HEK293 (cell line): ENCODE measurements at regions not wholly inside any gene's neighbourhood (a gene's known extent, or its start where the extent isn't known, plus 50 kb on each side); places are given as distances from the start of the nearest gene placed in this dataset.

Source experiments
- CTCF ChIA-PET: fragments of 350-600 bp; formaldehyde crosslinking; extraction: SDS; loops from one replicate; lab custom pipeline; 2021; ENCODE audit warnings: antibody characterized with exemption; lab: Yijun Ruan, JAX
- POLR2A ChIA-PET: fragments of 300-600 bp; formaldehyde crosslinking; extraction: SDS; loops from one replicate; lab custom pipeline; 2020; ENCODE audit warnings: antibody characterized with exemption, inconsistent platforms; lab: Yijun Ruan, JAX
- H3K27ac ChIP-seq: fragments of 200-500 bp; sonication (Bioruptor generic); 2 replicates; pipeline ENCODE4 v1.5.1; 2014; ENCODE audit warnings: low read depth, low read length, control low read depth, inconsistent platforms; ENCODE audit errors: extremely low read depth
- H3K36me3 ChIP-seq, 2 experiments: fragments of 200-500 bp in 1 of 2; sonication (Bioruptor generic) in 1 of 2; 1 replicate in 1 of 2; 2 replicates in 1 of 2; pipeline ENCODE4 v1.5.1; 2014 to 2017; ENCODE audit warnings: inconsistent platforms in 2 of 2, low read length in 2 of 2; ENCODE audit not compliant: control insufficient read depth in 2 of 2, insufficient read depth in 1 of 2
- H3K4me1 ChIP-seq: fragments of 200-500 bp; sonication (Bioruptor generic); 2 replicates; pipeline ENCODE4 v1.5.1; 2014; ENCODE audit warnings: mild to moderate bottlenecking, low read length, inconsistent platforms; ENCODE audit not compliant: control insufficient read depth, insufficient read depth
- H3K4me3 ChIP-seq: 2 replicates; pipeline ENCODE4 v1.5.1; 2011; ENCODE audit warnings: low read depth, mild to moderate bottlenecking, control low read depth, low read length, moderate library complexity
- H3K9me3 ChIP-seq: fragments of 200-500 bp; sonication (Bioruptor generic); 2 replicates; pipeline ENCODE4 v1.5.1; 2014; ENCODE audit warnings: low read depth, low read length, inconsistent platforms; ENCODE audit not compliant: control insufficient read depth, insufficient read depth
- ZBTB17 ChIP-seq: fragments of 450-650 bp; formaldehyde crosslinking; IDR thresholded peaks from 2 replicates; pipeline ENCODE4 v1.5.1; 2016; ENCODE audit warnings: missing biosample characterization, missing genetic modification characterization
- ZFP3 ChIP-seq: fragments of 450-650 bp; formaldehyde crosslinking; IDR thresholded peaks from 2 replicates; pipeline ENCODE4 v1.5.1; 2016; ENCODE audit warnings: low read depth, missing biosample characterization, missing genetic modification characterization
- ZNF140 ChIP-seq: fragments of 450-650 bp; formaldehyde crosslinking; IDR thresholded peaks from 2 replicates; pipeline ENCODE4 v1.5.1; 2016; ENCODE audit warnings: missing biosample characterization, missing genetic modification characterization
- ZNF274 ChIP-seq, 2 experiments: fragments of 200-500 bp in 1 of 2; fragments of 450-650 bp in 1 of 2; sonication (Bioruptor generic) in 1 of 2; formaldehyde crosslinking in 1 of 2; IDR thresholded peaks; 2 replicates each; pipeline versions ENCODE4 v1.5.1 to v1.6.1; 2014 to 2016; ENCODE audit warnings: borderline replicate concordance in 1 of 2, inconsistent platforms in 1 of 2, low read length in 1 of 2, missing biosample characterization in 1 of 2, missing genetic modification characterization in 1 of 2
- ZNF404 ChIP-seq: fragments of 450-650 bp; formaldehyde crosslinking; IDR thresholded peaks from 2 replicates; pipeline ENCODE4 v1.5.1; 2017; ENCODE audit warnings: missing biosample characterization, missing genetic modification characterization
- ZNF530 ChIP-seq: fragments of 450-650 bp; formaldehyde crosslinking; IDR thresholded peaks from 2 replicates; pipeline ENCODE4 v1.5.1; 2016; ENCODE audit warnings: low read depth, missing biosample characterization, missing genetic modification characterization
- ZNF585B ChIP-seq: fragments of 450-650 bp; formaldehyde crosslinking; IDR thresholded peaks from 2 replicates; pipeline ENCODE4 v1.5.1; 2016; ENCODE audit warnings: missing biosample characterization, missing genetic modification characterization
- TF ChIP-seq, protein P1 (sequence below): fragments of 450-650 bp; formaldehyde crosslinking; IDR thresholded peaks from 2 replicates; pipeline ENCODE4 v1.5.1; 2016; ENCODE audit warnings: missing biosample characterization, missing genetic modification characterization
- TF ChIP-seq, protein P2 (sequence below): fragments of 450-650 bp; formaldehyde crosslinking; IDR thresholded peaks from 2 replicates; pipeline ENCODE4 v1.5.1; 2017; ENCODE audit warnings: missing biosample characterization, missing genetic modification characterization
- TF ChIP-seq, protein P3 (sequence below): fragments of 450-650 bp; IDR thresholded peaks from 2 replicates; pipeline ENCODE4 v1.5.1; 2018; ENCODE audit warnings: missing biosample characterization, missing genetic modification characterization
- TF ChIP-seq, protein P4 (sequence below): fragments of 450-650 bp; formaldehyde crosslinking; conservative IDR thresholded peaks from 2 replicates; pipeline ENCODE4 v1.5.1; 2016; ENCODE audit warnings: low read depth, missing biosample characterization, missing genetic modification characterization
- TF ChIP-seq, protein P5 (sequence below): fragments of 450-650 bp; formaldehyde crosslinking; IDR thresholded peaks from 2 replicates; pipeline ENCODE4 v1.5.1; 2016; ENCODE audit warnings: missing biosample characterization, missing genetic modification characterization

DNA sequence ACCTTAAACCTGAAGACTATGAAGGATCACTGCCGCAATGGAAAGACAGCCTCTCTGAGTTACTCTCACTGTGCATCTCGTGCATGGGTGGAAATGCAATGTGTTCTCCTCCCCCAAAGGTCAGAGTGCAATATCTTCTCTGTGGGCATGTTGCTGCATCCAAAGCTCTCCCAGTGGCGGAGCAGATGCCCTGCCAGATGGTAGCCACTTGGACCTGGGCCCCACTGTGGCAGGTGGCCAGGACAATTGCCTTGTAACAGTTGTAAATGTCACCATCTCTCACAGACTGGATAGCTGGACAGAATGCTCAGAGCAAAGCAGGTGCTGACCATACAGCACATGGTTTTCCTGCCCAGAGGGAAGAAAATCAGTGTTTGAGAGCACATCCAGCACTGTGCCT is 542.0 kb downstream of the FAM181B start:
- H3K27ac ChIP-seq, result no peak overlapping the region
- TF ChIP-seq ZBTB17 (tag by site-specific recombination) (no peak), ZNF404 (tag by site-specific recombination) (no peak), ZNF140 (no peak), ZNF530 (tag by site-specific recombination) (no peak), ZFP3 (tag by site-specific recombination) (no peak), ZNF585B (tag by site-specific recombination) (no peak), ZNF274 (IDR thresholded peaks at IDR 0.05; ENCODE audit: low read length) (no peak), ZNF274 (tag by site-specific recombination; IDR thresholded peaks at IDR 0.05; ENCODE audit: borderline replicate concordance) (no peak)
- TF ChIP-seq, protein P1, sequence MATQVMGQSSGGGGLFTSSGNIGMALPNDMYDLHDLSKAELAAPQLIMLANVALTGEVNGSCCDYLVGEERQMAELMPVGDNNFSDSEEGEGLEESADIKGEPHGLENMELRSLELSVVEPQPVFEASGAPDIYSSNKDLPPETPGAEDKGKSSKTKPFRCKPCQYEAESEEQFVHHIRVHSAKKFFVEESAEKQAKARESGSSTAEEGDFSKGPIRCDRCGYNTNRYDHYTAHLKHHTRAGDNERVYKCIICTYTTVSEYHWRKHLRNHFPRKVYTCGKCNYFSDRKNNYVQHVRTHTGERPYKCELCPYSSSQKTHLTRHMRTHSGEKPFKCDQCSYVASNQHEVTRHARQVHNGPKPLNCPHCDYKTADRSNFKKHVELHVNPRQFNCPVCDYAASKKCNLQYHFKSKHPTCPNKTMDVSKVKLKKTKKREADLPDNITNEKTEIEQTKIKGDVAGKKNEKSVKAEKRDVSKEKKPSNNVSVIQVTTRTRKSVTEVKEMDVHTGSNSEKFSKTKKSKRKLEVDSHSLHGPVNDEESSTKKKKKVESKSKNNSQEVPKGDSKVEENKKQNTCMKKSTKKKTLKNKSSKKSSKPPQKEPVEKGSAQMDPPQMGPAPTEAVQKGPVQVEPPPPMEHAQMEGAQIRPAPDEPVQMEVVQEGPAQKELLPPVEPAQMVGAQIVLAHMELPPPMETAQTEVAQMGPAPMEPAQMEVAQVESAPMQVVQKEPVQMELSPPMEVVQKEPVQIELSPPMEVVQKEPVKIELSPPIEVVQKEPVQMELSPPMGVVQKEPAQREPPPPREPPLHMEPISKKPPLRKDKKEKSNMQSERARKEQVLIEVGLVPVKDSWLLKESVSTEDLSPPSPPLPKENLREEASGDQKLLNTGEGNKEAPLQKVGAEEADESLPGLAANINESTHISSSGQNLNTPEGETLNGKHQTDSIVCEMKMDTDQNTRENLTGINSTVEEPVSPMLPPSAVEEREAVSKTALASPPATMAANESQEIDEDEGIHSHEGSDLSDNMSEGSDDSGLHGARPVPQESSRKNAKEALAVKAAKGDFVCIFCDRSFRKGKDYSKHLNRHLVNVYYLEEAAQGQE (tag by site-specific recombination), result no peak
- TF ChIP-seq, protein P2, sequence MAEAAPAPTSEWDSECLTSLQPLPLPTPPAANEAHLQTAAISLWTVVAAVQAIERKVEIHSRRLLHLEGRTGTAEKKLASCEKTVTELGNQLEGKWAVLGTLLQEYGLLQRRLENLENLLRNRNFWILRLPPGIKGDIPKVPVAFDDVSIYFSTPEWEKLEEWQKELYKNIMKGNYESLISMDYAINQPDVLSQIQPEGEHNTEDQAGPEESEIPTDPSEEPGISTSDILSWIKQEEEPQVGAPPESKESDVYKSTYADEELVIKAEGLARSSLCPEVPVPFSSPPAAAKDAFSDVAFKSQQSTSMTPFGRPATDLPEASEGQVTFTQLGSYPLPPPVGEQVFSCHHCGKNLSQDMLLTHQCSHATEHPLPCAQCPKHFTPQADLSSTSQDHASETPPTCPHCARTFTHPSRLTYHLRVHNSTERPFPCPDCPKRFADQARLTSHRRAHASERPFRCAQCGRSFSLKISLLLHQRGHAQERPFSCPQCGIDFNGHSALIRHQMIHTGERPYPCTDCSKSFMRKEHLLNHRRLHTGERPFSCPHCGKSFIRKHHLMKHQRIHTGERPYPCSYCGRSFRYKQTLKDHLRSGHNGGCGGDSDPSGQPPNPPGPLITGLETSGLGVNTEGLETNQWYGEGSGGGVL (tag by site-specific recombination), result no peak
- TF ChIP-seq, protein P3, sequence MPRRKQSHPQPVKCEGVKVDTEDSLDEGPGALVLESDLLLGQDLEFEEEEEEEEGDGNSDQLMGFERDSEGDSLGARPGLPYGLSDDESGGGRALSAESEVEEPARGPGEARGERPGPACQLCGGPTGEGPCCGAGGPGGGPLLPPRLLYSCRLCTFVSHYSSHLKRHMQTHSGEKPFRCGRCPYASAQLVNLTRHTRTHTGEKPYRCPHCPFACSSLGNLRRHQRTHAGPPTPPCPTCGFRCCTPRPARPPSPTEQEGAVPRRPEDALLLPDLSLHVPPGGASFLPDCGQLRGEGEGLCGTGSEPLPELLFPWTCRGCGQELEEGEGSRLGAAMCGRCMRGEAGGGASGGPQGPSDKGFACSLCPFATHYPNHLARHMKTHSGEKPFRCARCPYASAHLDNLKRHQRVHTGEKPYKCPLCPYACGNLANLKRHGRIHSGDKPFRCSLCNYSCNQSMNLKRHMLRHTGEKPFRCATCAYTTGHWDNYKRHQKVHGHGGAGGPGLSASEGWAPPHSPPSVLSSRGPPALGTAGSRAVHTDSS, result no peak
- TF ChIP-seq, protein P4, sequence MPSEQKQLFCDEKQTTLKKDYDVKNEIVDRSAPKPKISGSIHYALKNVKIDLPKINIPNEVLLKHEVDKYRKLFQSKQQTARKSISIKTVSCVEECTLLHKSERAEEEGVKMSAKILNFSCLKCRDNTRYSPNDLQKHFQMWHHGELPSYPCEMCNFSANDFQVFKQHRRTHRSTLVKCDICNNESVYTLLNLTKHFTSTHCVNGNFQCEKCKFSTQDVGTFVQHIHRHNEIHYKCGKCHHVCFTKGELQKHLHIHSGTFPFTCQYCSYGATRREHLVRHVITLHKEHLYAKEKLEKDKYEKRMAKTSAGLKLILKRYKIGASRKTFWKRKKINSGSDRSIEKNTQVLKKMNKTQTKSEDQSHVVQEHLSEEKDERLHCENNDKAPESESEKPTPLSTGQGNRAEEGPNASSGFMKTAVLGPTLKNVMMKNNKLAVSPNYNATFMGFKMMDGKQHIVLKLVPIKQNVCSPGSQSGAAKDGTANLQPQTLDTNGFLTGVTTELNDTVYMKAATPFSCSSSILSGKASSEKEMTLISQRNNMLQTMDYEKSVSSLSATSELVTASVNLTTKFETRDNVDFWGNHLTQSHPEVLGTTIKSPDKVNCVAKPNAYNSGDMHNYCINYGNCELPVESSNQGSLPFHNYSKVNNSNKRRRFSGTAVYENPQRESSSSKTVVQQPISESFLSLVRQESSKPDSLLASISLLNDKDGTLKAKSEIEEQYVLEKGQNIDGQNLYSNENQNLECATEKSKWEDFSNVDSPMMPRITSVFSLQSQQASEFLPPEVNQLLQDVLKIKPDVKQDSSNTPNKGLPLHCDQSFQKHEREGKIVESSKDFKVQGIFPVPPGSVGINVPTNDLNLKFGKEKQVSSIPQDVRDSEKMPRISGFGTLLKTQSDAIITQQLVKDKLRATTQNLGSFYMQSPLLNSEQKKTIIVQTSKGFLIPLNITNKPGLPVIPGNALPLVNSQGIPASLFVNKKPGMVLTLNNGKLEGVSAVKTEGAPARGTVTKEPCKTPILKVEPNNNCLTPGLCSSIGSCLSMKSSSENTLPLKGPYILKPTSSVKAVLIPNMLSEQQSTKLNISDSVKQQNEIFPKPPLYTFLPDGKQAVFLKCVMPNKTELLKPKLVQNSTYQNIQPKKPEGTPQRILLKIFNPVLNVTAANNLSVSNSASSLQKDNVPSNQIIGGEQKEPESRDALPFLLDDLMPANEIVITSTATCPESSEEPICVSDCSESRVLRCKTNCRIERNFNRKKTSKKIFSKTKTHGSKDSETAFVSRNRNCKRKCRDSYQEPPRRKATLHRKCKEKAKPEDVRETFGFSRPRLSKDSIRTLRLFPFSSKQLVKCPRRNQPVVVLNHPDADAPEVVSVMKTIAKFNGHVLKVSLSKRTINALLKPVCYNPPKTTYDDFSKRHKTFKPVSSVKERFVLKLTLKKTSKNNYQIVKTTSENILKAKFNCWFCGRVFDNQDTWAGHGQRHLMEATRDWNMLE (tag by site-specific recombination), result no peak
- TF ChIP-seq, protein P5, sequence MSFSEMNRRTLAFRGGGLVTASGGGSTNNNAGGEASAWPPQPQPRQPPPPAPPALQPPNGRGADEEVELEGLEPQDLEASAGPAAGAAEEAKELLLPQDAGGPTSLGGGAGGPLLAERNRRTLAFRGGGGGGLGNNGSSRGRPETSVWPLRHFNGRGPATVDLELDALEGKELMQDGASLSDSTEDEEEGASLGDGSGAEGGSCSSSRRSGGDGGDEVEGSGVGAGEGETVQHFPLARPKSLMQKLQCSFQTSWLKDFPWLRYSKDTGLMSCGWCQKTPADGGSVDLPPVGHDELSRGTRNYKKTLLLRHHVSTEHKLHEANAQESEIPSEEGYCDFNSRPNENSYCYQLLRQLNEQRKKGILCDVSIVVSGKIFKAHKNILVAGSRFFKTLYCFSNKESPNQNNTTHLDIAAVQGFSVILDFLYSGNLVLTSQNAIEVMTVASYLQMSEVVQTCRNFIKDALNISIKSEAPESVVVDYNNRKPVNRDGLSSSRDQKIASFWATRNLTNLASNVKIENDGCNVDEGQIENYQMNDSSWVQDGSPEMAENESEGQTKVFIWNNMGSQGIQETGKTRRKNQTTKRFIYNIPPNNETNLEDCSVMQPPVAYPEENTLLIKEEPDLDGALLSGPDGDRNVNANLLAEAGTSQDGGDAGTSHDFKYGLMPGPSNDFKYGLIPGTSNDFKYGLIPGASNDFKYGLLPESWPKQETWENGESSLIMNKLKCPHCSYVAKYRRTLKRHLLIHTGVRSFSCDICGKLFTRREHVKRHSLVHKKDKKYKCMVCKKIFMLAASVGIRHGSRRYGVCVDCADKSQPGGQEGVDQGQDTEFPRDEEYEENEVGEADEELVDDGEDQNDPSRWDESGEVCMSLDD (tag by site-specific recombination), result no peak
- no peaks in the 10 kb centered on the region for H3K36me3 ChIP-seq
- H3K4me1 ChIP-seq, result no peaks in the 10 kb centered on the region
- H3K9me3 ChIP-seq, result no peaks in the 10 kb centered on the region
- POLR2A ChIA-PET, result no interaction called here
- no peak overlapping the region for H3K4me3 ChIP-seq
- CTCF ChIA-PET, result no interaction called here
